Coronary artery (tissue), 2 donors: ENCODE measurements at regions not wholly inside any gene's neighbourhood (a gene's known extent, or its start where the extent isn't known, plus 50 kb on each side); places are given as distances from the start of the nearest gene placed in this dataset.
"Not testable (repeated sequence)": the region's sequence is repeated elsewhere in the genome, so short reads cannot be mapped to it uniquely, and the experiment has no call there.

Experiments
- DNase-seq: peaks from one replicate; pipeline ENCODE4 v3.0.0-alpha.2; 2017; ENCODE audit warnings: low spot score
- H3K27ac ChIP-seq, 2 donors: fragments of 200-600 bp; sonication (generic); one replicate each; pipeline ENCODE4 v1.5.1; 2016 to 2019
- H3K4me3 ChIP-seq: fragments of 200-600 bp; sonication (generic); 2 replicates; pipeline ENCODE4 v1.5.1; 2016; ENCODE audit warnings: mild to moderate bottlenecking, moderate library complexity
- TF ChIP-seq, protein P1 (sequence below): fragments of 200-600 bp; sonication (generic); IDR thresholded peaks from one replicate; pipeline ENCODE4 v1.5.1; 2019; ENCODE audit warnings: antibody characterized with exemption

DNA sequence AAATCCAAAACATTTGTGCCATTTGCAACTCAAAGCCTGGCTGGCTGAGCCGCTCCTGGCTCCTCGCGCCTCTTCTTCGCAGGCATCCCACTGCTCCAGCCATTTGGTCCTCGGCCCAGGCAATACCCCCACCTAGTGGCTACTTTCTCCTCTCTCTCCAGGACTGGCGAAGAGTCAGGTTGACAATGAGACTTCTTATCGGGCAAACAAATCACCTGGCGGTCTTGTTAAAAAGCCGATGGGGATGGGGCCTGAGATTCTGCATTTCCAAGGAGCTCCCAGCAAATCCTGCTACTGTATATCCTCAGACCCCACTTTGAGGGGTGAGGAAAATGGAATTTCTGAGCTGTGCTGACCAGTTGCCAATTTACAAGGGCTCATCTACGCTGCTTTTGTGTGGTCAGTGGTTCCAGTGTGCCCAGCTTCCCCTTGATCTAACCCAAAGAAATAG lies 89.0 kb downstream of the ISX start:
- no peak for DNase-seq
- H3K4me3 ChIP-seq = no peak overlapping the region
- TF ChIP-seq, protein P1, sequence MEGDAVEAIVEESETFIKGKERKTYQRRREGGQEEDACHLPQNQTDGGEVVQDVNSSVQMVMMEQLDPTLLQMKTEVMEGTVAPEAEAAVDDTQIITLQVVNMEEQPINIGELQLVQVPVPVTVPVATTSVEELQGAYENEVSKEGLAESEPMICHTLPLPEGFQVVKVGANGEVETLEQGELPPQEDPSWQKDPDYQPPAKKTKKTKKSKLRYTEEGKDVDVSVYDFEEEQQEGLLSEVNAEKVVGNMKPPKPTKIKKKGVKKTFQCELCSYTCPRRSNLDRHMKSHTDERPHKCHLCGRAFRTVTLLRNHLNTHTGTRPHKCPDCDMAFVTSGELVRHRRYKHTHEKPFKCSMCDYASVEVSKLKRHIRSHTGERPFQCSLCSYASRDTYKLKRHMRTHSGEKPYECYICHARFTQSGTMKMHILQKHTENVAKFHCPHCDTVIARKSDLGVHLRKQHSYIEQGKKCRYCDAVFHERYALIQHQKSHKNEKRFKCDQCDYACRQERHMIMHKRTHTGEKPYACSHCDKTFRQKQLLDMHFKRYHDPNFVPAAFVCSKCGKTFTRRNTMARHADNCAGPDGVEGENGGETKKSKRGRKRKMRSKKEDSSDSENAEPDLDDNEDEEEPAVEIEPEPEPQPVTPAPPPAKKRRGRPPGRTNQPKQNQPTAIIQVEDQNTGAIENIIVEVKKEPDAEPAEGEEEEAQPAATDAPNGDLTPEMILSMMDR = peak; percentile 46
- H3K27ac ChIP-seq = no peak overlapping the region

DNA sequence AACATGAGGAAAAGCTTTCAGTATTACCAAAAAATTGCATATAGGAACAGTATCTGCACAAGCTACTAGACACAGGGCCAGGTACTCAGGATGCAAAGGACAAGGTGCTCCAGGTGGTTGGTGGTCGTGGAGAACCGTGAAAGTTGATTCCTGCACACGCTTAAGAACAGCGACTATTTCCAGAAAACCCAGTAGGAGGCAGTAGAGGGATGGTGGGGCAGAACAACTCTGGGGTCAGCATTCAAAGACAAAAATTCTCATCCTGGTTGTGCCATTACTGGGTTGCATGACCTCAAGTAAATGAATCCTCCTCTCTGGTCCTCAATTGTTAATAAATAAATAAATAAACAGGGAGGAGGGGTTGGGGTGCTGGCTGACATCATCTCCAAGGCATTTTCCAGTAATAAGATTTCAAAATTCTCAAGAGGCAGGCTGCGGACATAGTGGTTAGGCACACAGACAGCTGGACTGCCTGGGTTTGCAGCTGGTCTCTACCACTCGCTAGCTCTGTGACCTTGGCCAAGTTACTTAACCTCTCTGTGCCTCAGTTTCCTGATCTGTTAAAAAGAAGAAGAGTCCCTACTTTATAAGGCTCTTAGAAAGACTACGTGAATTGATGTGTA lies 89.6 kb downstream of the ISX start:
- DNase-seq = no peak
- Histone ChIP-seq H3K27ac (no peak overlapping the region), H3K4me3 (no peak overlapping the region)
- TF ChIP-seq, protein P1 = no peak

DNA sequence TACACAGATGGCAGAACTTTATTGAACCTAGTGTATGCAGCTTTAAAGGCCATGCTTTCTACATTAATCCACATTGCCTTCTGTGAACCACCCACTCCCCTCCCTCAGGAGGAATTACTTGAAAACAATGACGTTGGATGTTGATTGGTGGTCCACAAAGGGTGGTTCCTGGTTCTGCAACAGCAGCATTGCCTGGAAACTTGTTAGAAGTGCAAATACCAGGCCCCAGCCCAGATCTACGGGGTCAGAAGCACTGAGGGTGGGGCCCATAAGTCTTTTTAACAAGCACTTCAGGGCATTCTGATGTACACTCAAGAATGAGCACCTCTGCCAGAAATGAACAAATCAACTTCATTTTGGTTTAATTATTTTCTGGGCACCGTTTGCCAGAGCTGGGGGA lies 91.0 kb downstream of the ISX start:
- Histone ChIP-seq H3K4me3 (no peak overlapping the region), H3K27ac (no peak overlapping the region)
- no peak for DNase-seq
- TF ChIP-seq, protein P1 = no peak

DNA sequence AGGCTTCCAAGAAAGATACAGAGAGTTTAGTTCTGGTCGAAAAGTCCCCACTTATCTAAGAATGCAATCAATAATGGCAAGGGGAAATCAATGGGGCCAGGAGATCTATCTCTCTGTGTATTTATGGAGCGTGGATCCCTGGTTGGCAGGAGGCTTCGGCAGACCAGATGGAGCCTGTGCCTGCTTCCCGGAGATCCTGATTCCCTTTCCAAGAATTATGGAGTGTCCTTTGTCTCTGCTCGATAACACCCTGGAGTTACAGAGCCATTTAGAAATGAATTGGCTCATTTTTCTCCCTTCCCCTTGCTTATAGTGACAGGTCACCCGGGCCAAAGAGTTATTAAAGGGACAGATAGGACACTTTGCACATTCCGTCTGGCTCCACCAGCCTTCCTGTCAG lies 92.4 kb downstream of the ISX start:
- Histone ChIP-seq H3K27ac (no peak overlapping the region), H3K4me3 (no peak overlapping the region)
- TF ChIP-seq, protein P1 = no peak
- DNase-seq = no peak

DNA sequence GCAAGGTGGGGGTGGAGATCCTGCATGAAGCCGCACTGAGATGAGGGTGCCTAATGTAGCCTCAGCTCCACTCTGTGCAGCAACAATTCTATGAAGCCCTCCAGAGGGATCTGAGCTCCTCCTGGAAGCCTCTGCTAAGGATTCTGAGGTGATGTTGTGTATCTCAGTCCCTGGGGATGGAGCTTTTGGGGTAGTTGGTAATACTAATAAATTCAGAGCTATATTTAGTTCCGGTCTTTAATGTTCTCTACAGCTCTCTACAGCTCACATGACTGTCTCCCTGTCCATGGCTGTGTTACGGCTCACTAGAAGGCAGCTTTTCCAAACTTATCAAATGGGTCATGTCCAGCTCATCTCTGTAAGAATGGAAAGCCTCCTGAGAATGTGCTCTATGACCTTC lies 93.4 kb downstream of the ISX start:
- H3K4me3 ChIP-seq = no peak overlapping the region
- DNase-seq = no peak
- H3K27ac ChIP-seq = no peak overlapping the region
- TF ChIP-seq, protein P1 = no peak

DNA sequence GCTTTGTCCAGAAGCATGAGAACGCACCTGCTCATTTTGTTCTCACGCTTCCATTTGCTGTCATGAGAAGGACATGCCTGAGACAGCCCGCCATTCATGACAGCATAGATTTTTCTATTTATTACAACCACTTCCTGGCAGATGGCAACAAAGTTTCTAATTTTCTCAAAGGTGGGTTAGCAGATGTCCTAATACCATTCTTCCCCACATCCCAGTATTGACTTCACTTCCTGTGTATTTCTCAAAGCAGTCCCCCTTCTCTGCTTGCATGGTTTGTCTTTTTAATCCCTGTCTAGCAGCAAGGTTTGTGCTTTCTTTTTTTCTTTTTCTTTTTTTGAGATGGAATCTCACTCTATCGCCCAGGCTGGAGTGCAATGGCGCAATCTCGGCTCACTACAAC lies 94.3 kb downstream of the ISX start:
- H3K4me3 ChIP-seq = no peak overlapping the region
- TF ChIP-seq, protein P1 = no peak

DNA sequence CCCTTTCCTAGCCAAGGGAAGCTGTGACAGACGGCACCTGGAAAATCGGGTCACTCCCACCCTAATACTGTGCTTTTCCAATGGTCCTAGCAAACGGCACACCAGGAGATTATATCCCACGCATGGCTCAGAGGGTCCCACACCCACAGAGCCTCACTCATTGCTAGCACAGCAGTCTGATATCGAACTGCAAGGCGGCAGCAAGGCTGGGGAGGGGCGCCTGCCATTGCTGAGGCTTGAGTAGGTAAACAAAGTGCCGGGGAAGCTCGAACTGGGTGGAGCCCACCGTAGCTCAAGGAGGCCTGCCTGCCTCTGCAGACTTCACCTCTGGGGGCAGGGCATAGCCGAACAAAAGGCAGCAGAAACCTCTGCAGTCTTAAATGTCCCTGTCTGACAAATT lies 91.4 kb upstream of the HMGXB4 start:
- H3K27ac ChIP-seq, H3K4me3 ChIP-seq, DNase-seq: not testable (repeated sequence)

More for the DNA sequence above, 94.3 kb downstream of the ISX start:
- no peak overlapping the region for H3K27ac ChIP-seq
- DNase-seq = no peak
